WI38 (cell line): ENCODE measurements at regions not wholly inside any gene's neighbourhood (a gene's known extent, or its start where the extent isn't known, plus 50 kb on each side); places are given as distances from the start of the nearest gene placed in this dataset.

ENCODE experiments used
- H3K4me3 ChIP-seq: 2 replicates; pipeline ENCODE4 v1.5.1; 2011; ENCODE audit warnings: low read depth, mild to moderate bottlenecking, control low read depth, low read length
- TF ChIP-seq, protein P1 (sequence below): IDR thresholded peaks from 2 replicates; pipeline ENCODE4 v1.5.1; 2012; ENCODE audit warnings: low read depth, mild to moderate bottlenecking, control low read depth, low read length

GRCh38 chr5:162209005-162209605, 141.5 kb downstream of the GABRG2 start:
- TF ChIP-seq, protein P1, sequence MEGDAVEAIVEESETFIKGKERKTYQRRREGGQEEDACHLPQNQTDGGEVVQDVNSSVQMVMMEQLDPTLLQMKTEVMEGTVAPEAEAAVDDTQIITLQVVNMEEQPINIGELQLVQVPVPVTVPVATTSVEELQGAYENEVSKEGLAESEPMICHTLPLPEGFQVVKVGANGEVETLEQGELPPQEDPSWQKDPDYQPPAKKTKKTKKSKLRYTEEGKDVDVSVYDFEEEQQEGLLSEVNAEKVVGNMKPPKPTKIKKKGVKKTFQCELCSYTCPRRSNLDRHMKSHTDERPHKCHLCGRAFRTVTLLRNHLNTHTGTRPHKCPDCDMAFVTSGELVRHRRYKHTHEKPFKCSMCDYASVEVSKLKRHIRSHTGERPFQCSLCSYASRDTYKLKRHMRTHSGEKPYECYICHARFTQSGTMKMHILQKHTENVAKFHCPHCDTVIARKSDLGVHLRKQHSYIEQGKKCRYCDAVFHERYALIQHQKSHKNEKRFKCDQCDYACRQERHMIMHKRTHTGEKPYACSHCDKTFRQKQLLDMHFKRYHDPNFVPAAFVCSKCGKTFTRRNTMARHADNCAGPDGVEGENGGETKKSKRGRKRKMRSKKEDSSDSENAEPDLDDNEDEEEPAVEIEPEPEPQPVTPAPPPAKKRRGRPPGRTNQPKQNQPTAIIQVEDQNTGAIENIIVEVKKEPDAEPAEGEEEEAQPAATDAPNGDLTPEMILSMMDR = no peak
- H3K4me3 ChIP-seq = no peak overlapping the region

DNA sequence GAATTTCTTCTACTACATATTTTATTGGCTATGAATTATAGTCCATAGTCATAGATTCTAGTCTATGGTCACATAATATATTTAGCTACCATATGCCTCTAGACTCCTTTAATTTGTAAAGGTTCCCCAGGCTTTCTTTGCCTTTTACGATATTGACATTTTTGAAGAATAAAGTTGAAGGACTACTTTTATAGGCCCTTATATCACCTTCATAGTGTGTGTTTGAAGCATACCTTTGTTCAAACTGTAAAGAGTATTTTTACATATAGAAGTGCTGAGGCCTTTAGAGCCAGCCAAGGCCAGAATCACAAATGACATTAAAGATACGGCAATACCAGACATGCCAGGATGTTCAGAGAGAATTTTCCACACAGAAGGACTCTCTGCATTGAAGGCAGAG, 147.0 kb downstream of the GABRG2 start:
- no peak overlapping the region for H3K4me3 ChIP-seq
- TF ChIP-seq, protein P1 = no peak

DNA sequence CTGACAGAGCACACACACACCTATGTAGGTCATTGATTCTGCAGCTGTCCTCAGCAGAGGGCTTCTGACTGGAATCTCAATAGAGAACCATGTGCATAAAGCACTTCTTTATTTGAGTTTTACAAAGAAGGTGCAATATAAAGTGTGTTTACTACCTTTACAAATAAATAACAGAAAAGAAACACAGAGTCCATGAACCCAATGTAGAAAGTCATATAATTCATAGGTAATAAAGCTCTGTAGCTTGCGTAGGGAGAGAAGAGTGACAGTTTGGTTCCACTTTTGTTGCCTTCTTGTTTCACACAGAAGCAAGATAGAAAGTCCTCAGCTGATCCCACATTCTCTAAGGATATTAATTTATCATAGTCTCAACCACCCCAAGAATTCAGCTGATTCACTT, 149.5 kb downstream of the GABRG2 start:
- TF ChIP-seq, protein P1 = no peak
- no peak overlapping the region for H3K4me3 ChIP-seq

GRCh38 chr5:162221910-162222309, 154.3 kb downstream of the GABRG2 start:
- TF ChIP-seq, protein P1 = no peak
- no peak overlapping the region for H3K4me3 ChIP-seq

DNA sequence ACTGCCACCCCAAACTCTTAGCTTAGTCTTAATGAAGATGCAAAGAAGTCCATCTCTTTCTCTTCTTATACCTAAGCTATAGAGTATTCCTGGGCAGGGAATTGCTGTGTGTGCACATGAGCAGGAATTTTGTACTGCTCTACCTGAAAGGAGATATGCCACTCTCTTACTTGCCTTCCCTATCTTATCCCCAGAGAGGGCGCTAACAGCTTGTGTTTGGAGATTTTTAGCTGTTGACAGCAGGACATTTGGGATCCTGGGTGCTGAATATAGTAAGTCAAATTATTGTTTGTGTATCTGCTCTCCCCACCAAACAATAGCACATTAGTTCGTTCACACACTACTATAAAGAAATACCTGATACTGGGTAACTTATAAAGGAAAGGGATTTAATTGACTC, 159.5 kb downstream of the GABRG2 start:
- TF ChIP-seq, protein P1 = no peak
- H3K4me3 ChIP-seq = no peak overlapping the region

DNA sequence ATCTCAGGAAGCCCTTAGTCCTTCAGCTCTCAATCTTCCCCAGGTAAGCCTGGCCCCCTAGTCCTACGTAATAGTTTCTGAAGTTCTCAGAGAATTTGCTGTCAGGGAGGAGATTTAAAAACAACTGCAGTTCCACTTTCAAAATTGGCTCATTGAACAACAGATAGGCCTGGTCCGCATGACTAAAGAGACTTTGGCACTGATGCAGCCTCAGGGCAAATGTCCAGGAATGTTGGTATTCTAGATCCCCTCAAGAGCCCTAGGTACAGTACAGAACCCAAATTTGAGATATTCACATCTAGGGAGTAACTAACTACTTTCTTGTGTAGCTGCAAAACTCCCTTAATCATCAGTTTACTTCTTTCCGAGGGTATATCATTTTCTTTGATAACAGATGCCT, 162.8 kb downstream of the GABRG2 start:
- TF ChIP-seq, protein P1 = no peak
- H3K4me3 ChIP-seq = no peak overlapping the region

GRCh38 chr5:162231522-162231921, 163.9 kb downstream of the GABRG2 start:
- H3K4me3 ChIP-seq = no peak overlapping the region
- TF ChIP-seq, protein P1 = no peak
